Amniotic stem cell (primary cell): ENCODE measurements at regions not wholly inside any gene's neighbourhood (a gene's known extent, or its start where the extent isn't known, plus 50 kb on each side); places are given as distances from the start of the nearest gene placed in this dataset.
"Not testable (repeated sequence)": the region's sequence is repeated elsewhere in the genome, so short reads cannot be mapped to it uniquely, and the experiment has no call there.

Source experiments
- DNase-seq: peaks from one replicate; lab custom pipeline; 2025; lab: John Stamatoyannopoulos, UW

- no peak for DNase-seq
These were observed 343.1 kb upstream of the FRG2C start for GRCh38 chr3:75321060-75321459.

GRCh38 chr3:75323936-75324335, 340.2 kb upstream of the FRG2C start:
- not testable (repeated sequence) for DNase-seq

GRCh38 chr3:75325716-75326115, 338.4 kb upstream of the FRG2C start:
- DNase-seq: no peak

- DNase-seq: no peak
These were observed 336.7 kb upstream of the FRG2C start for GRCh38 chr3:75327453-75327852.

- DNase-seq: no peak
These were observed 334.5 kb upstream of the FRG2C start for GRCh38 chr3:75329476-75330097.

GRCh38 chr3:75330446-75330845, 333.7 kb upstream of the FRG2C start:
- not testable (repeated sequence) for DNase-seq

GRCh38 chr3:75332090-75332489, 332.0 kb upstream of the FRG2C start:
- not testable (repeated sequence) for DNase-seq

- DNase-seq: no peak
These were observed 331.3 kb upstream of the FRG2C start for GRCh38 chr3:75332794-75333193.

GRCh38 chr3:75334299-75334698, 329.8 kb upstream of the FRG2C start:
- no peak for DNase-seq

- no peak for DNase-seq
These were observed 326.8 kb upstream of the FRG2C start for GRCh38 chr3:75337226-75337900.

GRCh38 chr3:75338342-75338741, 325.8 kb upstream of the FRG2C start:
- DNase-seq: no peak

GRCh38 chr3:75341324-75342067, 322.6 kb upstream of the FRG2C start:
- DNase-seq: no peak

- no peak for DNase-seq
These were observed 321.7 kb upstream of the FRG2C start for GRCh38 chr3:75342425-75342824.

- not testable (repeated sequence) for DNase-seq
These were observed 313.6 kb upstream of the FRG2C start for GRCh38 chr3:75350536-75350935.

GRCh38 chr3:75362086-75362784, 301.9 kb upstream of the FRG2C start:
- not testable (repeated sequence) for DNase-seq

- DNase-seq: not testable (repeated sequence)
These were observed 291.2 kb upstream of the FRG2C start for GRCh38 chr3:75372964-75373363.

GRCh38 chr3:75379840-75380239, 284.3 kb upstream of the FRG2C start:
- DNase-seq: not testable (repeated sequence)

- no peak for DNase-seq
These were observed 283.8 kb upstream of the FRG2C start for GRCh38 chr3:75380276-75380771.

- not testable (repeated sequence) for DNase-seq
These were observed 280.1 kb upstream of the FRG2C start for GRCh38 chr3:75384016-75384415.

GRCh38 chr3:75388486-75389124, 275.5 kb upstream of the FRG2C start:
- DNase-seq: not testable (repeated sequence)

GRCh38 chr3:75393288-75393694, 270.8 kb upstream of the FRG2C start:
- not testable (repeated sequence) for DNase-seq

- not testable (repeated sequence) for DNase-seq
These were observed 270.0 kb upstream of the FRG2C start for GRCh38 chr3:75394102-75394501.
